Bronchial epithelial cell (primary cell): ENCODE measurements at regions not wholly inside any gene's neighbourhood (a gene's known extent, or its start where the extent isn't known, plus 50 kb on each side); places are given as distances from the start of the nearest gene placed in this dataset.

Source experiments
- DNase-seq: peaks from one replicate; pipeline ENCODE4 v3.0.0-alpha.2; 2010; ENCODE audit warnings: low read depth
- FAIRE-seq: peaks from 2 replicates; lab custom pipeline; 2011; peaks lifted over from hg19 to GRCh38; lab: Jason Lieb, UNC
- H3K27me3 ChIP-seq: 2 replicates; pipeline ENCODE4 v1.5.1; 2011; ENCODE audit warnings: low read length; ENCODE audit not compliant: control insufficient read depth, insufficient read depth
- H3K36me3 ChIP-seq: 2 replicates; pipeline ENCODE4 v1.5.1; 2011; ENCODE audit warnings: low read length; ENCODE audit not compliant: control insufficient read depth, insufficient read depth
- H3K4me3 ChIP-seq: 2 replicates; pipeline ENCODE4 v1.5.1; 2011; ENCODE audit warnings: mild to moderate bottlenecking, low read depth, low read length, control low read depth
- TF ChIP-seq, protein P1 (sequence below): IDR thresholded peaks from 2 replicates; pipeline ENCODE4 v1.5.1; 2011; ENCODE audit warnings: mild to moderate bottlenecking, moderate library complexity, low read length, control low read depth, inconsistent platforms; ENCODE audit not compliant: insufficient read depth, severe bottlenecking

- H3K36me3 ChIP-seq: no peaks in the 10 kb centered on the region
- no peak overlapping the region for H3K4me3 ChIP-seq
- TF ChIP-seq, protein P1, sequence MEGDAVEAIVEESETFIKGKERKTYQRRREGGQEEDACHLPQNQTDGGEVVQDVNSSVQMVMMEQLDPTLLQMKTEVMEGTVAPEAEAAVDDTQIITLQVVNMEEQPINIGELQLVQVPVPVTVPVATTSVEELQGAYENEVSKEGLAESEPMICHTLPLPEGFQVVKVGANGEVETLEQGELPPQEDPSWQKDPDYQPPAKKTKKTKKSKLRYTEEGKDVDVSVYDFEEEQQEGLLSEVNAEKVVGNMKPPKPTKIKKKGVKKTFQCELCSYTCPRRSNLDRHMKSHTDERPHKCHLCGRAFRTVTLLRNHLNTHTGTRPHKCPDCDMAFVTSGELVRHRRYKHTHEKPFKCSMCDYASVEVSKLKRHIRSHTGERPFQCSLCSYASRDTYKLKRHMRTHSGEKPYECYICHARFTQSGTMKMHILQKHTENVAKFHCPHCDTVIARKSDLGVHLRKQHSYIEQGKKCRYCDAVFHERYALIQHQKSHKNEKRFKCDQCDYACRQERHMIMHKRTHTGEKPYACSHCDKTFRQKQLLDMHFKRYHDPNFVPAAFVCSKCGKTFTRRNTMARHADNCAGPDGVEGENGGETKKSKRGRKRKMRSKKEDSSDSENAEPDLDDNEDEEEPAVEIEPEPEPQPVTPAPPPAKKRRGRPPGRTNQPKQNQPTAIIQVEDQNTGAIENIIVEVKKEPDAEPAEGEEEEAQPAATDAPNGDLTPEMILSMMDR: no peak
- H3K27me3 ChIP-seq: no peaks in the 10 kb centered on the region
- DNase-seq: no peak
- no peak for FAIRE-seq
Observed at GRCh38 chr12:113674996-113675395, 203.3 kb upstream of the LHX5 start.

DNA sequence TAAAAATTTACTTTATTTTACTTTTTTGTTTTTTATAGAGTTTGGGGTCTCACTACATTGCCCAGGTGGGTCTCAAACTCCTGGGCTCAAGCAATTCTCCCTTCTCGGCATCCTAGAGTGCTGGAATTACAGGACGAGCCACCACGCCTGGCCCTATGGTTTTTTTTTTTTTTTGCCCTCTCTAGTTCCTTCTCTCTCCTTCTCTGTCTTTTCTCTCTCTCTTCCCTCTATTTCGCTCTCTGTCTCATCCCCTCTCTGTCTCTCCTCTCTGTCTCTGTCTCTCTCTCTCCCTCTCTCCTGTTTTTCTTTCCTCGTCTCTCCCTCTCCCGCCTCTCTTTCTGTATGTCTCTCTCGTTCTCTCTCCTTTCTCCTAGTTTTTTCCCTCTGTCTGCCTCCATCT lies 202.6 kb upstream of the LHX5 start:
- TF ChIP-seq, protein P1: no peak
- Histone ChIP-seq H3K36me3 (no peaks in the 10 kb centered on the region), H3K27me3 (peaks cover 3% of the 10 kb centered on the region), H3K4me3 (no peak overlapping the region)
- DNase-seq (no peak), FAIRE-seq (no peak)

- no peak for DNase-seq
- no peak for FAIRE-seq
- peaks cover 3% of the 10 kb centered on the region for H3K27me3 ChIP-seq
- TF ChIP-seq, protein P1: no peak
- no peak overlapping the region for H3K4me3 ChIP-seq
- H3K36me3 ChIP-seq: no peaks in the 10 kb centered on the region
Observed at GRCh38 chr12:113673458-113674238, 202.0 kb upstream of the LHX5 start.

- Histone ChIP-seq H3K4me3 (no peak overlapping the region), H3K36me3 (no peaks in the 10 kb centered on the region), H3K27me3 (peaks cover 3% of the 10 kb centered on the region)
- DNase-seq (no peak), FAIRE-seq (no peak)
- TF ChIP-seq, protein P1: no peak
Observed at GRCh38 chr12:113670742-113671141, 199.1 kb upstream of the LHX5 start.

DNA sequence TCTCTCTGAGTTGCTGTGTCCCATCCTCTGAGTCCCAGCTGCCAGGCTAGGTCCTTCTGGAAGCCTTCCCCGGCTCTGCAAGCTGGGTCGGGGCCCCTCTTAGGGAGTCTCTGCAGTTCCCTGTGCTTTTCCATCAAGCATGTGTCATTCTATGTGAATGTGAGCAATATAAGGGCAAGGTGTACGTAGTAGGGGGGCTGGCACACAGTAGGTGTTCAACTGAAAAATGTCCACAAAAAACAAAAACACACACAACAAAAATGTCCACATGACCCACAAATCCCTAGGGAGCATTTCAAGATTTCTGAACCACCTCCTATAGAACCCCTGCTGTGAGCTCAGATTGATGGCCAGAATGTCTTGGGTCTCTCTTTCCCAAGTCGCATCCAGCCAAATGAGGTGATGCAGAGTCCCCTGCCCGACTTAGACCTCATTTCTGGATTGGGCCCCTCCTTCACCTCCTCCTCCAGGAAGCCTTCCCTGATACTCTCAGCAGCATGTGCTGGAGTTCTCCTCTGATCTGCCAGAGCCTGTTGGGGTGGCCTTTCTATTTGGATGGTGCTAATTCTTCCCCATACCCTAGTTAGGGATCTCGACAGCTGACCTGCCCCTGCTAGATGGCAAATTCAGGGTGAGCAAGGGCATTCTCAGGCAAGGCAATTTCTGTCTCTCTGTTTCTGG lies 196.1 kb upstream of the LHX5 start:
- FAIRE-seq: no peak
- TF ChIP-seq, protein P1: no peak
- no peaks in the 10 kb centered on the region for H3K36me3 ChIP-seq
- peaks cover 3% of the 10 kb centered on the region for H3K27me3 ChIP-seq
- H3K4me3 ChIP-seq: no peak overlapping the region
- DNase-seq: no peak
